ENCODE measurements at regions not wholly inside any gene's neighbourhood (a gene's known extent, or its start where the extent isn't known, plus 50 kb on each side); places are given as distances from the start of the nearest gene placed in this dataset.
A peak's percentile ranks its signal among the peaks of the same experiment; 100 is the strongest.

DNA sequence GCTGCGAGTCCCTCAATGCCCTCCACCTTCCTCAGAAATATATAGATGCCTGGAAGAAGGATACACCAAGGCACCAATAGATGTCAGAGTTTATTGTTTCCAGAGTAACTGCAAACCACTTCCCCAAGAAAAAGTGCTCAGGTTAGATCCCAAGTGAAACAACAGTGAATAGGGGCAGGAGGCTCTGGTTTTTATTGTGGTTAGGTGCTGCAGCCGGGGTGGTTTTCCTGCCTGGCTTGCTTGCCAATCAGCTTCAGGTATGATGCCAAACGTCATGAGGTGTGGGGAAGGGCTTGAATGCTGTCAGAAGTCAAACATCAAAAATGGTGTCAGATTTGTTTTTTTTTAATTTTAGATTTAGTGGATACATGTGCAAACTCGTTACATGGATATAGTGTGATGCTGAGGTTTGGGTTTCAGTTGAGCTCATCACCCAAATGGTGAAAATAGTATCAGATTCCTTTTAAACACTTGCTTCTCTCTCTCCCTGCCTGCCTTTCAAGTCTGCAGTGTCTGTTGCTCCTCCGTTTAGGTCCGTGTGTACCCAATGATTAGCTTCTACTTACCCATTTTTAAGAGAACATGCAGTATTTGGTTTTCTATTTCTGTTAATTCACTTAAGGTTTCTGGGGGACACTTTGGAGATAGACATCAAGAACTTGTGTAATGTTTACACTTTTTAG lies 1317.0 kb downstream of the MRPL39 start:
- DNase-seq: peak; percentile 2 to 70 (median 44)

DNA sequence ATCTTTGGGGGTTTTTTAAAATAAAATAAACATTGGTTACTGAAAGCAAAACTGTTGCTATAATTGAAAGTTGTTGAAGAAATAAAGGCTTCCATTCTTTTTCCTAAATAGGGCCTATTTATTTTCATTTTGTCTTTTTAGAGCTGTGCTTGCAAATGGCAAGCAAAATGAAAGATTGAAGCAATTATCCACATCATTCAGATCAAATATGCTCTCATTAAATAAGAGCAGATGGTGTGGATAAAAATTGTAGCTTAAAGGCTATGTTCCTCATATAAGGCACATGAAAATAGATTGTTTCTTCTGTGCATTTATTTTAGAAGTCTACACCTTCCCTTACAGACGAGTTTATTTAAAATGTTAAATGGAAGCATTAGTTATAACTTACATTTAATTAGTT lies 1317.7 kb downstream of the MRPL39 start:
- DNase-seq: no peak

DNA sequence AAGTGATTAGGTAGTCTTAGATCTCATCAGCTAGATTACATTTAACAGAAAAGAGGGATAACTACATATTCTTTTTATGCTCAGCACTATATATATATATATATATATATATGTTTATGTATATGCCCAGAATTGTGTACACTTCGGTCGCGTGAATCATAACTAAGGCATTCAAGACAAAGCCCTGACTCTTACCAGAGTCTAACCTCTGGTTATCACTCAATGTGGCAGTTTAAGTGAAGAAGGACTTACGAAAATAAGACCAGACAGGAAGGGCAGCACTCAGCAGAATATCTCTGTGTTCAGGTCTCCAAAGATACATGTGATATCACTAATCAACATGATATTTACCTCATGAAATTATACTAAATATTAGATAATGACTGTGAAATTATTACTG lies 1326.7 kb downstream of the MRPL39 start:
- no peak for DNase-seq

DNA sequence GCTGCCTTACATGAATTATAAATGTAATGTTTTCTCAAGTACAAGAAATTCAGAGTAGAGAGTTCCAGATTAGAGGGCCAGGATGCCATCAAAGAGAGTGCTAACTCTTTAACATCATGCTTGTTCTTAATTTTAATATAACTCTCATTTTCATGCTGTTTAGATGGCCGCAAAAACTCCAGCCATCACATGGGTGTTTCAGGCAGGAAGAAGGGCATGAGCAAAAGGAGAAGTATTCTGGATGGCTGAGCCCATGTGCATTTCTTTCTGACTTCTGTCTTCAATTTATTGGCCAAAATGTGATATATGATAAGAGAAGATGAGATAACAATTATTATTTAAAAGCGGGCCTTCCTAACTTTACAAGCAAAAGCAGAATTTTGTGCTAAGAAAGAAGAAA lies 1328.6 kb downstream of the MRPL39 start:
- no peak for DNase-seq

DNA sequence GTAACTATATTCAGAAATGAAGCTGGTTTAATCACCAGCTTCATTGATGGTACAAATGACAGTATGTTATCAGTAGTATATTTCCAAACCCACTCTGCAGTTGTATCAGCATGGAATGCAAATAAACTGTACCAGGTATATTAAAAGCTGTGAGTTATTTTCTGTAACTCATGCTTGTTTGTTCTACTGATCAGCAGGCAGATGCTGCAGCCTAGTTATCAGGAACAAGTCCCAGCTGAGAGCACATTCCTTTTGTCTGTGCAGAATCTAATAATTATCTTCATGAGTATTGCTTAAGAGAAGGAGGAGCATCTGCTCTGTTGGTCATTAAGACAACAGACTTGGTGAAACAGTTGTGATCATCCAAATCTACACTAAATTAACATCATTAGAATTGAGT lies 1331.1 kb downstream of the MRPL39 start:
- no peak for DNase-seq

DNA sequence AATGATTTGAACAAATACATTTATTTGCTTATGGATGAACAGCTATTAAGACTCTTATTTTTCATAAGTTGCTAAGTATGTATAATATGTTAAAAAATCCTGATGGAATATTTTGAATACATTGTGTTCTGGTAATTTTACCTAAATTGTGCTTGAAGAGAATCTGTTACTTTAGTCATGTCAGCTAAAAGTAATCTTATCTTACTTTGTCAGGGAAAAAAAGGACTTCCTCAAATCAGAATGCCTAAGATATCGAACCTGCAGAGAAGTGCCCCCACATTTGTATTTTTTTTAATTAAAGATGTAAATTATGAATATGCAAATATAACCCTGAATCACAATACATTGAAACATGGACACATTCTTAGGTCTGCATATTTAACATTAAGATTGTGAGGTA lies 1331.7 kb downstream of the MRPL39 start:
- DNase-seq: no peak

DNA sequence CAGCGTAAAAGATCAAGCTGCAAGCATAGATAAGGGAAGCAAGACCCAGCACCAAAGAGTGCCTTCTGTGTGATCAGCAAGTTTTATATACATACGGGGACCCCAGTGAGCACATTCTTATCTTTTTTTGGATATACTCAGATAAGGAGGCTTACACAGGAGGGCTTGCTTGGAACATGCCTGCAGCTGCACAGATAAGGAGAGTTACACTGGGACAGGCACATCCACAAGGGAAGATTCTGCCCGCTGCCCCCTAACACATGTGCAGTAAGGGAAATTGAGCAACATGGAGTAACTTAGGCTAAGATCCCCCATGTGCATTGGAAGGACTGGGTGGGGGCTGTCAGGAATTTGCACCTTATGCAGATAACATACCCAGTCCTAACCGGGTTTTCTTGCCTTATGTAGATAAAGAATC lies 1334.8 kb downstream of the MRPL39 start:
- DNase-seq: no peak

DNA sequence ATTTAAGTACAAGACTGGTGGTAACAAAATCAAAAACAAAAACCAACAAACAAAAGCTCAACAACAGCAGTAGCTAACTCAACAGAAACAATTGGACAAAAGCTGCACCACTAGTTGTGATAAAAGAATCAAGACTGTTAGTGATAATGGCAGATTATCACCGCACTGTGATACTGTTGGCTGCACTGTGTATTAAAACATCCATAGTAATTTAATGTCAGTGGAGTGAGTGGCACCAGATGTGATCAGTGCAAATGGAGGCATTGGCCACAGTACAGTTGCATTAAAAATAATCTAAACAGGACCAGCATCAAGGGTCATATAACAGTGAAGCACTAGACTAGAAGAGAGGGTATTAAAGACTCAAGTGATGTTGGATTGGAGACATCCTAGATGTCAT lies 1341.3 kb downstream of the MRPL39 start:
- DNase-seq: no peak

DNA sequence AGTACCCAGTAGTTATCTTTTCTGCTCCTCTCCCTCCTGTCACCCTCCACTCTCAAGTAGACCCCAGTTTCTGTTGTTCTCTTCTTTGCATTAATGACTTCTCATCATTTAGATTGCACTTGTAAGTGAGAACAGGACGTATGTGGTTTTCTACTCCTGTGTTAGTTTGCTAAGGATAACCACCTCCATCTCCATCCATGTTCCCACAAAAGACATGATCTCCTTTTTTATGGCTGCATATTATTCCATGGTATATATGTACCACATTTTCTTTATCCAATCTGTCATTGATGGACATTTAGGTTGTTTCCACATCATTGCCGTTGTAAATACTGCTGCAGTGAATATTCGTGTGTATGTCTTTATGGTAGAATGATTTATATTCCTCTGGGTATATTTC lies 1346.5 kb downstream of the MRPL39 start:
- no peak for DNase-seq

DNA sequence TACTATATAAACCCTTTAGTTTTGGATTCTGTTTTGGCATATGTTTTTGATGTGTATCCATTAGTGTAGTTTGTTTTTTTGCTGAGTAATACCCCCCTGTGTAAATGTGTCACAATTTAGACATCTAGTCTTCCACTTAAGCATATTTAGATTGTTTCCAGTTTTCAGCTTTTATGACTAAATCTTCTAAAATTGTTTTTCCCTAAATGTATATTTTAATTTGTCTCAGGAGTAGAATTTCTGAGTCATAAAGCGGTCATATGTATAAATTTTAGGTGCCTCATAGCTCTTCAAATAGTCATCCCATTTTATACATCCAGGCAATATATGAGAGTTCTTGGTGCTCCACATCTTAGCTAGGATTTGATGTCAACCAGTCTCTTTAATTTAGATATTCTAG lies 1348.0 kb downstream of the MRPL39 start:
- DNase-seq: no peak

DNA sequence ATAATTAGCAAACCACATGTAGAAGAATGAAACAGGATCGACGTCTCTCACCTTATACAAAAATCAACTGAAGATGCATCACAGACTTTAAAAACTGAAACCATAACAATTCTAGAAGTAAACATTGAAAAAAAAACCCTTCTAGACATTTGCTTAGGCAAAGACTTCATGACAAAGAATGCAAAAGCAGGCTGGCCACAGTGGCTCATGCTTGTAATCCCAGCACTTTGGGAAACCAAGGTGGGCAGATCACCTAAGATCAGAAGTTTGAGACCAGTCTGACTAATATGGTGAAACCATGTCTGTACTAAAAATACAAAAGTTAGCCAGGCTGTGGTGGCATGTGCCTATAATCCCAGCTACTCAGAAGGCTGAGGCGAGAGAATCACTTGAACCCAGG lies 1351.7 kb downstream of the MRPL39 start:
- DNase-seq: no peak

DNA sequence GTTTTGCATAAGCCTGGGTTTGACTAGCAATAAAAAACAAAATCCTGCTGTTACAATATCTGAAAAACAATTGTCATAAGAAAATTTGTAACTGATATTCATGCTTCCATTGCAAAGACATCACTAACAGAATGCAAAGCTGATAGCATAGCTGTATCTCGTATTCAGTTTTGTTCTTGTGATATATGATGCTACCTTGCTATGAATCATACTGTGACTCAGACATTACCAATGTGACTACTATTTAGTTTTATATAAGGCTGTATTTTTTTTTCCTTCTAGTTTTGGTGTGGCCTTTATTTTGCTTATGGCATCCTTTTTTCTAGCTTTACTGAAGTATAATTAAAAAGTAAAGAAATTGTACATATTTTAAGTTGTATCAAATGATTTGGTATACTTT lies 1381.8 kb downstream of the MRPL39 start:
- DNase-seq: no peak

DNA sequence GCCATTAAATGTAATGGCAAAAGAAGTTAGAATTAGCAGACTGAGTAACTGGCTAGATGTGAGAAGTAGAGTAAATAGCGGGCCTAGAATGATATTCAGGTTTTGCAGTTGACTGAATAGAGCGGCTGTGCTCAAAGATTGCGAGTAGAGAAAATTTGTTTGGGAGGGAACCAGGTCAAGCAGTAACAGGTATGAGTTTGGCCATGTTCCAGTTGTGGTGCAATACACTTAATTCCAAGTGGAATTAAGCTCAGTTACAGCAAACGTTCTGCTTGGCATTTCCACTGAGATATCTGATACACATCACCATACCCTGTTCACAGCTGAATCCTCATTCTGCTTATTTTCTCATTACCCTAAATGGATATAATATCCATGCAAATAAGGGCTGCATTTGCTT lies 1382.9 kb downstream of the MRPL39 start:
- no peak for DNase-seq

DNA sequence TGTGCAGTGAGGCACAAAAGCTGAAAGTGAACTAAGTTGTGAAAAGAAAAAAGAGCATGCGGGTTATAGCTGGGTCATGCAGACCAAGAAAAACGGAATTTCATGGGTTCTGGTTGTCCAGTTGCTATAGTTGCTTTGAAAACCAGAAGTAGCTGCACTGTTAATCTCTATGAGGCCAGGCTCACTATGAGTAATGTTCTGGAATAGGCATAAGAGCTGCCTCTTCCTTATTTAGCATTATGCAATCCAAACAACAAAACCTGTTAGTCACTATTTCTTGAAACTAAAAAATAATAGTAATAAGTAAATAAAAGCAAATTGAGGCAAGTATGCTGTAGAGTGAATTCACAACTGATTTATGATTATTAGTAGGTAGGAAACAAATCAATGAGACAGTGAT lies 1383.7 kb downstream of the MRPL39 start:
- no peak for DNase-seq

DNA sequence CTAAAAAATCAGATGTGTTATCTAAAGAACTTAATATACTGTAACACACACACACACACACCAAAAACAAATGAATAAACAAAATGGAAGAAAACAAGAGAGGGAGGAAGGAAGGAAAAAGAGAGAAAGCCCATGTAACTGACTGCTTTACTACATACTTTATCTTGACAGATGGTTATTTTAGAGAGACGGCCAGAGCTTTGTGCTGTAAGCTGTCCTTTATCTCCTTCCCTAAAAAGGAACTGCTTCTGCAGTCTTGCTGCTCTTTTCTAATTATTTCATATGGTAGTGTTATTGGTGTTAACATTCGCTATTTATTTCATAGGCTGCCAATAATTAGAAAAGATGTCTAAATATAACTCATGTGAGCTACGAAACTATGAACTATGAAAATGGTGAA lies 1384.6 kb downstream of the MRPL39 start:
- DNase-seq: no peak

DNA sequence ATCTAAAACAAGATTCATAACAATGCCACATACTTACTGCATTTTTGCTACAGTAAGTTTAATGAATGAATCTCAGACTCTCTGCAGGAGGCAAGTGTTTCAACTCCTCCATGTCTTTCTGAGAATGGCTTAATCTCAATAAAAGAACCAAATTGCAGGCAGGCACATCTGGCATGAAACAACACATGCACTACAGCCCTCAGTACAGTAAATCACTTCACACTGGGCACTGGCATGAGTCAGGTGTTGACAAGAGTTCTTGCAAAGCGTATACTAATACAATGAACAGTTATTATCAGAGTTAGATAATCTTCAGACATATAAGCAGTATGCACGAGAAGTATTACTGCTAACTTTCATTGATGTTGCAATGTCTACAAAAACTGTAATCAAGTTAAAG lies 1386.8 kb downstream of the MRPL39 start:
- DNase-seq: no peak

DNA sequence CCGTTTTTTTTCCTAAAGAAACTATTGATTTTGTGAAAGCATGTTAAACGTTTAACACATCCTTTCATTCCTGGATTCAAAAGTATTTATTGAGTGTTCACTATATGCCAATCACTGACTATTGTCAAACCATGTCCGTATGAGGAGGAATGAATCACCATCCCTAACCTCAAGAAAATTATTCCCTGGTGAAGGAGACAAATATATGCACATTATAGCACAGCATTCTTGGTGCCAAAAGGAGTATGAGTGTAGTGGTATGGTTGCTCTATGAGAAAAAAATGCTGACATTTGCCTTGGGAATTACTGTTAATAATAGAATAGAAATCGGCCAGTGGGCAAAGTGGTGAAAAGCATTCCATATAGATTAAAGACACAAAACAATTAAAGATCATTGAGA lies 1390.1 kb downstream of the MRPL39 start:
- no peak for DNase-seq

DNA sequence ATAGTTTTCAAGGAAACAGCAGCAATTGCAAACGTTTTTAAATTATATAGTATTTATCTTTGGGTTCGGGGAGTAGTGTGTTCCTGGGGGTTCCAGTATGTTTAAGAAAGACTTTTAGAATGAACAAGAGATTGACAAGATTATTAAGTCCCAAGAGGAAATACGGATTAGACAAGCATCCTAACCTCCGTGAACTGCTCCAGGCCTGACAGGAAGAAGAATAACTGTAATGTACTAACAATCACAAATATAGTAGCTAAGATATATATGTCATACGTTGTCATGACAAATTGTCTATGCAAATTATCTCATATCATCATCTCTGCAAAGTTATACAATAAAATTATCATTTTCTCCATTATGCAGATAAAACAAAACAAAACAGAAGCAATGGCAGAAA lies 1397.2 kb downstream of the MRPL39 start:
- DNase-seq: no peak

DNA sequence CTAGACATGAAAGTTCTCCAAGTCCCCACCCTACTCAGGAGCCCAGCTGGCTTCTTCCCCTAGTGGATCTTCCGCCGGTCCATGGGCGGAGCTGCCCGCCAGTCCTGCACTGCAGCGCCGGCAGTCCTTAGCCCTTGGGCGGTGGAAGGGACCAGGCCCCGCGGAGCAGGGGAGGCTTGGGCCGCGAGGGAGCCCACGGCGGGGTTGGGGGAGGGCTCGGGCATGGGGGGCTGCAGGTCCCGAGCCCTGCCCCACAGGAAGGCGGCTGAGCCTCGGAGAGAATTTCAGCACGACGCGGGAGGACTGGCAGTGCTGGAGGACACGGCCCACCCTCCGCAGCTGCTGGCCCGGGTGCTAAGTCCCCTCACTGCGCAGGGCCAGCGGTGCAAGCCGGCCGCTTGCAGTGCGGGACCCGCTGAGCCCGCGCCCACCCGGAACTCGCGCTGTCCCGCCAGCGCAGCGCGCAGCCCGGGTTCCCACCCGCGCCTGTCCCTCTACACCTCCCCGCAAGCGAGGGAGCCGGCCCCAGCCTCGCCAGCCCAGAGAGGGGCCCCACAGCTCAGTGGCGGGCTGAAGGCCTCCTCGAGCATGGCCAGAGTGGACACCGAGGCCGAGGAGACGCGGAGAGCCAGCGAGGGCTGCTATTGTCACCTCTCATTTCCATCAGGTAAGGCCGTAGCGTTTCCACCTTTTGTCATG lies 1398.6 kb downstream of the MRPL39 start:
- DNase-seq: no peak

DNA sequence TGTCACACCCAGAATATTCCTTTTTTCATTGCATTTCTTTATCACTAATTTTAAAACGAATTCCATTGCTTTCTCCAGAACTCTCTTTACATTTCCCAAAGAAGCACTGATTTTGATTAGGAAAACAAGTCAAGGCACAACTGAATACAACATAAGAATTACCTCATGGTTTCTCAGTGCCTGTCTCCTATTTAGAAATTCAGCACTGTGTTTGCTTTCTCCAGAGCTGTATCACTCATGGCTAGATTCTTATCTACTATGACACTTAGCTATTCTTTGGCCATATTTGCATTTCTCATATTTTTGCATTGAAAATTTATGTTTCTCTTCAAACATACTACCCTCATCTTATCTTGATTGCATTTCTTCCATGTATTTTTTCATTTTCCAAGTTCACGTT lies 1402.0 kb downstream of the MRPL39 start:
- no peak for DNase-seq

DNA sequence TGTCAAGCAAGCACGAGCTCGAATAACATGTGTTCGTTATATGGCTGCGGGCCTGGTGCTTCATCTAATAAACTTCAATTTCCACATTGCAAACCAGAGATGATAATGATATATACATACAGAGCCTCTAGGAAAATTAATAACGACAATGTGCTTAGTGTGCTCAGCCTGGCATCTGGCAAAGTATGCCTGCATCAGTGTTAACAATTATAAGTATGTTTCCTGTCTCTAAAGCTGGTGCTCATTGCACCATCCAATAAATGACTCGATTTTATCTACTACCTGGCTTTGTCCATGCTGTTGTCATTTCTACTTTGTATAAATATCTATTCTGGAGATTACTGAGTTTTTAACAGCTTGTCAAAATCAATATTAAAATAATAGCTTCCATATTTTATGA lies 1402.6 kb downstream of the MRPL39 start:
- no peak for DNase-seq

DNA sequence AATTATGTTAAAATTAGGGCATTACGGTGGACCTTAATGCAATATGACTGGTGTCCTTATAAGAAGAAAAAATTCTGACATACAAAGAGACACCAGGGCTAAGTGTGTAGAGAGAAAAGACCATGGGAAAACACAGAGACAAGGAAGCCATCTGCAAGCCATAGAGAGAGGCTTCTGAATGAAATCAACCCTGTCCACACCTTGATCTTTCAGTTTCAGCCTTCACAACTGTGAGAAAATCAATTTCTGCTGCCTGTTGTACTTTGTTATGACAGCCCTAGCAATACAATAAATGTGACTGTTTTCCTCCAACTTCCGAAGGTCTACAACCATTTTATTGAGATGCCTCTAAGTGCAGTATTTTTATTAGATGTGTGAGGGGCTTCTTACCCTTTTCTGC lies 1407.2 kb downstream of the MRPL39 start:
- no peak for DNase-seq

DNA sequence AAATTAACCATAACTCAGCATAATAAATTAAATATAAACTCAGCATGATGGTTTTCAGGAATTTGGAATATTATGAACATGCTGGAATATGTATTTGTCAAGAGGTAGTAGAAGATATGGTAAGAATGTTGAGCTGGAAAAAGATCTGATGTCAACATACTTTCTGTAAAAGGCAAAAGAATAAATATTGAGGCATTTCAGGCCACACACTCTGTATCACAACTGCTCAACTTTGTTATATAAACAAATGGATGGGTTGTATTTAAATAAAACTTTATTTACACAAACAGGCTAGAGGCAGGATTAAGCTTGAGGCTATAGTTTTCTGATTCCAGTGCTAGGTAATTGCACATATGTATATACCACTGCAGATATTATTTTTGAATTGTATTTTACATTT lies 1409.4 kb downstream of the MRPL39 start:
- no peak for DNase-seq

DNA sequence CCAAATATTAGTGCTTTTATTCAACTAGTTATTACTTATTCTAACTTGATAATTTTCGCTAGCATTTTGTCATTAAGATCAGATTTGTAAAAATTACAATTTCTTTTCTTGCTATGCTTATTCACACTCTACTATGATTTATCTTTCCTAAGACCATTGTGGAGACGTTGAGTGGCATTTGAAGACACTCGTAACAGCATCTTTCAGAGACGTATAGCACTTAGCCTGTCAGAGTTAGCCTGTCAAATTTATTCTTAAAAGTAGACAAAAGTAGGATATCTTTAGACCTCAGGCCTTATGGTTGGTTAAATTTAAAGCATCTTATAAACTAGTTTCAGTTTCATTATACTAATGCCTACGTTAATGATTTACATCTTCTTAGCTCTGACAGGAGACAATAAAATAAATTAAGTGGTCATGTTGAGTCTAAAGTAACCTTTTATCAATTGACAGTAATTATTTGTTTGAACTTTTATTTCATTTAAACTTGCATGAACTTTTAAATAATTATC lies 1410.1 kb downstream of the MRPL39 start:
- DNase-seq: no peak

DNA sequence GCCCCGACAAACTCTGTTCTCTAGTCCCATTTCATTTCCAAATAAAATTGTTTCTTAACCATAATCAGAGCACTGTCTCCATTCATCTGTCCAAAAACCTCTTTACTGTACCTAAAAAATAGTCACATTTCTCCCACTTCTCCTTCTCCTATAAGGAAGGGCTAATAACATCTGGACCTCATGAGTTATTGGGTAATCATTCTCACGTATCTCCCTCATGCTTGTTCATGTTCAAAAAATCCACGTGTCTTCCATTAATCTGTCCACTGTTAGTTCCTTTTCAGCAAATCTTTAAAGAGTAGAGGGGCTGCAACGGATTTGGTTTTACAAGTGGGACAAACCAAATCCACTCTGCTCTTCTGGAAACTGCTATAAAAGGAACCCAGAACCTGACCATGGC lies 1418.8 kb downstream of the MRPL39 start:
- DNase-seq: no peak
